ENCODE measurements at regions not wholly inside any gene's neighbourhood (a gene's known extent, or its start where the extent isn't known, plus 50 kb on each side); places are given as distances from the start of the nearest gene placed in this dataset.

DNA sequence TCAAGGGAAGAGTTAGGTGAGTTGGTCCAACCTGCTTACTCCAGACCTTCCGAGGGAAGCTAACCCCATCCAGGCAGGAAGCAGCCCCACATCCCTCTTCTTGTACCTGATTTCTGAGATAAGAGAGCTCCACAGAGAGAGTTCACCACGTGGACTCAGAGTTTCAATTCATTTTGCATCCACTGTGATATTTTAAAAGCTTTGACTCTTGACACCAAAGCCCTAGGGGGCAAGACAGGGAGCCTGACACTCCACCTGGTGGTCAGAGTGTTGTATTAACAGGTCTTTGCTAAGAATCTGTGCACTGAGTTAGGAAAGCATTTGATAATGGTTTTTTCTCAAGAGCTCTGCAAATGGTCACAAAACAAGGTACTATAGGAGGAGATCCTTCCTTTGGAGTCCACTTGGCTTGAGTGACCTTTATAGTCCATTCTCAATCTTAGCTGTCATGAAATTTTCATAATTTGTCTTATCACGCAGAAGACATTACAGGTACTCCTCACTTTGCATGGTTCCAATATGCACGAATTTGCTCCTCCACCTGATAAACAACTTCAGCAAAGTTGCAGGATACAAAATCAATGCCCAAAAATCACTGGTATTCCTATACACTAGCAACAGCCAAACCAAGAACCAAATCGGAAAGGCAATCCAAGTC lies 56.2 kb upstream of the RIPOR2 start:
- TF ChIP-seq POLR2AphosphoS5 (IDR thresholded peaks at IDR 0.05; ENCODE audit: low read depth, low read length) (no peak), FOXP2 (optimal IDR thresholded peaks at IDR 0.05; ENCODE audit: borderline replicate concordance, extremely low read depth, extremely low read length, insufficient read depth) (no peak), TAF1 (IDR thresholded peaks at IDR 0.05; ENCODE audit: borderline replicate concordance, insufficient read depth, low read length) (no peak), SIN3A (IDR thresholded peaks at IDR 0.05; ENCODE audit: borderline replicate concordance, insufficient read depth, low read length) (no peak)
- TF ChIP-seq, protein P1, sequence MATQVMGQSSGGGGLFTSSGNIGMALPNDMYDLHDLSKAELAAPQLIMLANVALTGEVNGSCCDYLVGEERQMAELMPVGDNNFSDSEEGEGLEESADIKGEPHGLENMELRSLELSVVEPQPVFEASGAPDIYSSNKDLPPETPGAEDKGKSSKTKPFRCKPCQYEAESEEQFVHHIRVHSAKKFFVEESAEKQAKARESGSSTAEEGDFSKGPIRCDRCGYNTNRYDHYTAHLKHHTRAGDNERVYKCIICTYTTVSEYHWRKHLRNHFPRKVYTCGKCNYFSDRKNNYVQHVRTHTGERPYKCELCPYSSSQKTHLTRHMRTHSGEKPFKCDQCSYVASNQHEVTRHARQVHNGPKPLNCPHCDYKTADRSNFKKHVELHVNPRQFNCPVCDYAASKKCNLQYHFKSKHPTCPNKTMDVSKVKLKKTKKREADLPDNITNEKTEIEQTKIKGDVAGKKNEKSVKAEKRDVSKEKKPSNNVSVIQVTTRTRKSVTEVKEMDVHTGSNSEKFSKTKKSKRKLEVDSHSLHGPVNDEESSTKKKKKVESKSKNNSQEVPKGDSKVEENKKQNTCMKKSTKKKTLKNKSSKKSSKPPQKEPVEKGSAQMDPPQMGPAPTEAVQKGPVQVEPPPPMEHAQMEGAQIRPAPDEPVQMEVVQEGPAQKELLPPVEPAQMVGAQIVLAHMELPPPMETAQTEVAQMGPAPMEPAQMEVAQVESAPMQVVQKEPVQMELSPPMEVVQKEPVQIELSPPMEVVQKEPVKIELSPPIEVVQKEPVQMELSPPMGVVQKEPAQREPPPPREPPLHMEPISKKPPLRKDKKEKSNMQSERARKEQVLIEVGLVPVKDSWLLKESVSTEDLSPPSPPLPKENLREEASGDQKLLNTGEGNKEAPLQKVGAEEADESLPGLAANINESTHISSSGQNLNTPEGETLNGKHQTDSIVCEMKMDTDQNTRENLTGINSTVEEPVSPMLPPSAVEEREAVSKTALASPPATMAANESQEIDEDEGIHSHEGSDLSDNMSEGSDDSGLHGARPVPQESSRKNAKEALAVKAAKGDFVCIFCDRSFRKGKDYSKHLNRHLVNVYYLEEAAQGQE (IDR thresholded peaks at IDR 0.05; ENCODE audit: insufficient read depth in 1 of 2, low read depth in 2 of 2, low read length in 2 of 2) = no peak

DNA sequence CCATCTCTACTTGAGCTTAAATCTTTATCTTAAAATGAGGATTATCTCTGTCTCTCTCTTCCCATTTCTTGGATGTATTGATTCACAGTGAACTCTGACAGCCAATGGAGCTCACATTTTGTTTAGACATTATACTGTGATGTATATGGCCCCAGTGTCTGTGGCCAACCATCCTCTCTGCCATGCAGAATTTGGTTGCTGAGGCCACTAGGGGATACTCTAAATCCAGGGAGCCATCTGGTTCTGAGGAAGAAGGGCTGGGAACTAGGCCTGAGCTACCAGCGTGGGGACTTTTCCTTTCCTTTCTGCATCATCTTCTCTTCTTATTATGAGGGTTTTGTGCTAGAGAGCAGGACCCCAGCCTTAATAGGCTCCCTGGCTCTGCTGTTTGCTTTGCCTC lies 59.1 kb upstream of the RIPOR2 start:
- no peak for TF ChIP-seq TAF1 (IDR thresholded peaks at IDR 0.05; ENCODE audit: borderline replicate concordance, insufficient read depth, low read length)
- no peak for TF ChIP-seq SIN3A (IDR thresholded peaks at IDR 0.05; ENCODE audit: borderline replicate concordance, insufficient read depth, low read length)
- TF ChIP-seq FOXP2 (optimal IDR thresholded peaks at IDR 0.05; ENCODE audit: borderline replicate concordance, extremely low read depth, extremely low read length, insufficient read depth) = no peak
- TF ChIP-seq POLR2AphosphoS5 (IDR thresholded peaks at IDR 0.05; ENCODE audit: low read depth, low read length) = no peak
- TF ChIP-seq, protein P1 (IDR thresholded peaks at IDR 0.05; ENCODE audit: insufficient read depth in 1 of 2, low read depth in 2 of 2, low read length in 2 of 2) = no peak

DNA sequence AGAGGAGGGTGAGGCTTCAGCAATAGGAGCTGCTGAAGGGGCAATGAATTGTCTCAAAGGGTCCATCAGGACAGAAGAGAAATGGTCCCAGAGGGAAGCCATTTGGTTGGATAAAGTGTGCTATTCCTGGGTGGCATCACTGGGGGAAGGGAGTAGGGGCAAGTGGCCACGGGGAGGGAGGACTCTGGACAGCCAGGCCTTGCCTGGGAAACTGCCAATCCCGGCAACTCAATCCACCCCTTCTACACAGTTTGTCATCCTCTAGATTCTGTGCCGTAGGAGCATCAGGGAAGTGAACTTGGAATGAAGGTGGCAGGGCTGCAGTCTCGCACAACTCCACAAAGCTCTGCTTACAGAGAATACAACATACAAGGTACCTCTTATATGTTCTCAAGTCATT lies 59.5 kb upstream of the RIPOR2 start:
- TF ChIP-seq FOXP2 (optimal IDR thresholded peaks at IDR 0.05; ENCODE audit: borderline replicate concordance, extremely low read depth, extremely low read length, insufficient read depth) (no peak), SIN3A (IDR thresholded peaks at IDR 0.05; ENCODE audit: borderline replicate concordance, insufficient read depth, low read length) (no peak), POLR2AphosphoS5 (IDR thresholded peaks at IDR 0.05; ENCODE audit: low read depth, low read length) (no peak), TAF1 (IDR thresholded peaks at IDR 0.05; ENCODE audit: borderline replicate concordance, insufficient read depth, low read length) (no peak)
- TF ChIP-seq, protein P1 (IDR thresholded peaks at IDR 0.05; ENCODE audit: insufficient read depth in 1 of 2, low read depth in 2 of 2, low read length in 2 of 2) = no peak

DNA sequence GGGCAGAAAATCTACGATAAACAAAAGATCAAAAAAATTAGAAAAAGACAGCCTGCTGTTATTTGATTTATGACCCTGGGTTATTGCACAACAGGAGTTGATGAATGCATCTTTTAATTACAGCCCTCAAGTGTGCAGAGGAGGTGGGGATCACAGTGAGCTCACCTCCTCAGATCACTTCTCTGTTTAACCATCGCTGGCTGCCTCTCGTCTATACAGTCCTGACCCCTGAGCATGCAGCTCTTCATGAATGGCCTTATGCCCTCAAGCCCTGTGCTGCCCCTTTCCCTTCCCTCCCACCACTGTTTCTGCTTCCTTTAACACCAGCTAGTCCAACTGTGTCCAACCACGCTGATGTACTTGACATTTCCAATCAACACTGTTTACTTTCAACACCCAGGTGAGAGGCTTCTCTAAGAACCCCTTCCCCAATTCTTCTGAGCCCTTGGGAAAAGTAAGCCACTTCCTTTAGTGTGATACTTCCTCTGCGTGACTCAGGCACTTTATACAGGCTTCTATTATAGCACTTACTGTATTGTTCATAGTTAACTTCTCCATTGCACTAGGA lies 60.6 kb upstream of the RIPOR2 start:
- TF ChIP-seq SIN3A (IDR thresholded peaks at IDR 0.05; ENCODE audit: borderline replicate concordance, insufficient read depth, low read length) = no peak
- TF ChIP-seq, protein P1 (IDR thresholded peaks at IDR 0.05; ENCODE audit: insufficient read depth in 1 of 2, low read depth in 2 of 2, low read length in 2 of 2) = no peak
- TF ChIP-seq FOXP2 (optimal IDR thresholded peaks at IDR 0.05; ENCODE audit: borderline replicate concordance, extremely low read depth, extremely low read length, insufficient read depth) = no peak
- TF ChIP-seq POLR2AphosphoS5 (IDR thresholded peaks at IDR 0.05; ENCODE audit: low read depth, low read length) = no peak
- no peak for TF ChIP-seq TAF1 (IDR thresholded peaks at IDR 0.05; ENCODE audit: borderline replicate concordance, insufficient read depth, low read length)
